ENCODE measurements at regions not wholly inside any gene's neighbourhood (a gene's known extent, or its start where the extent isn't known, plus 50 kb on each side); places are given as distances from the start of the nearest gene placed in this dataset.
"Not testable (repeated sequence)": the region's sequence is repeated elsewhere in the genome, so short reads cannot be mapped to it uniquely, and the experiment has no call there.

GRCh38 chr4:60938621-60939020, 261.5 kb upstream of the ADGRL3 start:
- no peak for DNase-seq

- DNase-seq = no peak
Observed at GRCh38 chr4:60944060-60944459, 256.1 kb upstream of the ADGRL3 start.

GRCh38 chr4:60945641-60946040, 254.5 kb upstream of the ADGRL3 start:
- DNase-seq = no peak

GRCh38 chr4:60948008-60948407, 252.1 kb upstream of the ADGRL3 start:
- no peak for DNase-seq

- DNase-seq = no peak
Observed at GRCh38 chr4:60952921-60953320, 247.2 kb upstream of the ADGRL3 start.

- DNase-seq = no peak
Observed at GRCh38 chr4:60953826-60954225, 246.3 kb upstream of the ADGRL3 start.

GRCh38 chr4:60962286-60962685, 237.8 kb upstream of the ADGRL3 start:
- no peak for DNase-seq

- no peak for DNase-seq
Observed at GRCh38 chr4:60981534-60981933, 218.6 kb upstream of the ADGRL3 start.

GRCh38 chr4:60989141-60989540, 211.0 kb upstream of the ADGRL3 start:
- DNase-seq = no peak

- no peak for DNase-seq
Observed at GRCh38 chr4:60992037-60992436, 208.1 kb upstream of the ADGRL3 start.

- DNase-seq = no peak
Observed at GRCh38 chr4:61003301-61003700, 196.8 kb upstream of the ADGRL3 start.

- no peak for DNase-seq
Observed at GRCh38 chr4:61004651-61005170, 195.4 kb upstream of the ADGRL3 start.

GRCh38 chr4:61011051-61011450, 189.1 kb upstream of the ADGRL3 start:
- no peak for DNase-seq

- not testable (repeated sequence) for DNase-seq
Observed at GRCh38 chr4:61011936-61012335, 188.2 kb upstream of the ADGRL3 start.

GRCh38 chr4:61024610-61025009, 175.5 kb upstream of the ADGRL3 start:
- DNase-seq = no peak

GRCh38 chr4:61027939-61028338, 172.2 kb upstream of the ADGRL3 start:
- DNase-seq = no peak

- DNase-seq = no peak
Observed at GRCh38 chr4:61036071-61036684, 163.9 kb upstream of the ADGRL3 start.

- no peak for DNase-seq
Observed at GRCh38 chr4:61041527-61041926, 158.6 kb upstream of the ADGRL3 start.

- no peak for DNase-seq
Observed at GRCh38 chr4:61044837-61045236, 155.3 kb upstream of the ADGRL3 start.

- no peak for DNase-seq
Observed at GRCh38 chr4:61049018-61049417, 151.1 kb upstream of the ADGRL3 start.

- DNase-seq = no peak
Observed at GRCh38 chr4:61067381-61067780, 132.7 kb upstream of the ADGRL3 start.

GRCh38 chr4:61068060-61068459, 132.1 kb upstream of the ADGRL3 start:
- no peak for DNase-seq

- DNase-seq = no peak
Observed at GRCh38 chr4:61068745-61069144, 131.4 kb upstream of the ADGRL3 start.

- DNase-seq = no peak
Observed at GRCh38 chr4:61070269-61070668, 129.9 kb upstream of the ADGRL3 start.

- DNase-seq = no peak
Observed at GRCh38 chr4:61079427-61079826, 120.7 kb upstream of the ADGRL3 start.

All from NCI-H524 treated with DMSO at 0.1 percent for 48 hours (cell line).